HEK293T (cell line): ENCODE measurements at regions not wholly inside any gene's neighbourhood (a gene's known extent, or its start where the extent isn't known, plus 50 kb on each side); places are given as distances from the start of the nearest gene placed in this dataset.

Experiments
- ARNT ChIP-seq: fragments of 450-650 bp; IDR thresholded peaks from 2 replicates; pipeline ENCODE4 v1.6.1; 2017; ENCODE audit warnings: mild to moderate bottlenecking
- BHLHE40 ChIP-seq: fragments of 450-650 bp; IDR thresholded peaks from 2 replicates; pipeline ENCODE4 v1.6.1; 2016; ENCODE audit warnings: mild to moderate bottlenecking, moderate library complexity, borderline replicate concordance
- CTBP1 ChIP-seq: fragments of 450-650 bp; IDR thresholded peaks from 2 replicates; pipeline ENCODE4 v1.6.1; 2016; ENCODE audit warnings: borderline replicate concordance
- FOXK2 ChIP-seq: fragments of 450-650 bp; IDR thresholded peaks from 2 replicates; pipeline ENCODE4 v1.6.1; 2016; ENCODE audit warnings: mild to moderate bottlenecking
- FOXM1 ChIP-seq: fragments of 450-650 bp; IDR thresholded peaks from 2 replicates; pipeline ENCODE4 v1.6.1; 2017; ENCODE audit warnings: mild to moderate bottlenecking, borderline replicate concordance
- HDGF ChIP-seq: fragments of 450-650 bp; IDR thresholded peaks from 2 replicates; pipeline ENCODE4 v1.6.1; 2017; ENCODE audit warnings: antibody characterized with exemption, borderline replicate concordance
- LEF1 ChIP-seq: fragments of 450-650 bp; IDR thresholded peaks from 2 replicates; pipeline ENCODE4 v1.6.1; 2017; ENCODE audit warnings: mild to moderate bottlenecking, borderline replicate concordance
- NFRKB ChIP-seq: fragments of 450-650 bp; IDR thresholded peaks from 2 replicates; pipeline ENCODE4 v1.6.1; 2016; ENCODE audit warnings: mild to moderate bottlenecking, moderate library complexity
- SP1 ChIP-seq: fragments of 450-650 bp; IDR thresholded peaks from 2 replicates; pipeline ENCODE4 v1.6.1; 2017
- SUZ12 ChIP-seq: fragments of 450-650 bp; IDR thresholded peaks from 2 replicates; pipeline ENCODE4 v1.6.1; 2016; ENCODE audit warnings: mild to moderate bottlenecking
- TARDBP ChIP-seq: fragments of 450-650 bp; IDR thresholded peaks from 2 replicates; pipeline ENCODE4 v1.6.1; 2016

DNA sequence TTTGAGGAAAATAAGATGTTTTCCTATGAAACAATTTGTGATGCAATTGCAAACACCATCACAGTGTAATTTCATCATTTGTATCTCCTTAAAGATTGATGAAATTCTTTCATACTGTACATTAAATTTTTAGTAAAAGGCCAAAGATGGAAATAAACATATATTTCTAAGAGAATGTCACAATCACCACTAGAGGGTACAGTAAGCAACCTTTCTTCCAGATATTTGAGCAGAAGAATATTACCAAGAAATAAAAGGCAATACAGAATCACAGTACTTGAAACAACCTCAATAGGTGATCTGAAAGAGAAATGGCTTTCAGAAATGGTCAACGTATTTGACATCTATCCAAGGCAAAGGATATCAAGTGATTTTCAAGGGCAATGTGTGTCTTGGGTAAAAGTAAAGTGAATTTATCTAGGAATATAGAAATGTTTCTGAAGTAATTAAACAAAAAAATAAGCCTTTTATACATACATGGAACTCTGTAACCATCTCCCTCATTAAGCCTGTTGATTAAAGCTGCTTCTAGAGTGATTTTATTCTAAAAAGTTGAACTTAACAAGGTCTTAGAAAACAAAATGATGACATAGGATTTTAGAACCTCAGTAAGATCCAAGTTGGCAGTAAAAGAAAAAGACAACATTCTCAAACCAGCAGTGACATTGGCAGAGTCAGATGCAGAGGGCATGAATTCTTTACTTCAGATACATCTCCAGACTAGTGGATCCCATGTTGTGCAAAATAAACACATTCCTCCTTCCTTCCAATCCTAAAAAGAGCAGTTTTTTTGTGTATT lies 90.3 kb upstream of the SESTD1 start:
- TF ChIP-seq HDGF (no peak), TARDBP (no peak), NFRKB (no peak), FOXM1 (no peak), SP1 (no peak), SUZ12 (no peak), CTBP1 (no peak), ARNT (no peak), BHLHE40 (no peak), FOXK2 (no peak), LEF1 (no peak)
